ENCODE measurements at regions not wholly inside any gene's neighbourhood (a gene's known extent, or its start where the extent isn't known, plus 50 kb on each side); places are given as distances from the start of the nearest gene placed in this dataset.

DNA sequence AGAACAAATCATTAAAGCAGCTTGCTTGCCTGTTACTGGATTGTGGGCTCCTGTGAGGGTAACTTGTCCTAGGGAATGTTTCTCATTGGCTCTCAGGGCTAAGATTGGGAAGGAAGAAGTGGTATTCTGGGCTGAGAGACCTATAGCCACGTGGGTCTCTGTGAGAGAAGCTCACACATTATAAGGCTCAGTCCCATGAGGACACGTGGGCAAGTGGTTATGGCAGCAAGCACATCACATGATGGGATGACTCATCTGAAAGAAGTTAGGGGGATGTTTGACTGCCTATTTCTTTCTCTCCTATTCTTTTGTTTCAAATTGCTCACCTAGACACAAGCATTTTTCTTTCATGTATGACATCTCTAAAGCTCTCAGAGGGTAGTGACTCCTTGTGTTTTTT lies 418.0 kb upstream of the ST6GAL2 start:
- TF ChIP-seq, protein P1, sequence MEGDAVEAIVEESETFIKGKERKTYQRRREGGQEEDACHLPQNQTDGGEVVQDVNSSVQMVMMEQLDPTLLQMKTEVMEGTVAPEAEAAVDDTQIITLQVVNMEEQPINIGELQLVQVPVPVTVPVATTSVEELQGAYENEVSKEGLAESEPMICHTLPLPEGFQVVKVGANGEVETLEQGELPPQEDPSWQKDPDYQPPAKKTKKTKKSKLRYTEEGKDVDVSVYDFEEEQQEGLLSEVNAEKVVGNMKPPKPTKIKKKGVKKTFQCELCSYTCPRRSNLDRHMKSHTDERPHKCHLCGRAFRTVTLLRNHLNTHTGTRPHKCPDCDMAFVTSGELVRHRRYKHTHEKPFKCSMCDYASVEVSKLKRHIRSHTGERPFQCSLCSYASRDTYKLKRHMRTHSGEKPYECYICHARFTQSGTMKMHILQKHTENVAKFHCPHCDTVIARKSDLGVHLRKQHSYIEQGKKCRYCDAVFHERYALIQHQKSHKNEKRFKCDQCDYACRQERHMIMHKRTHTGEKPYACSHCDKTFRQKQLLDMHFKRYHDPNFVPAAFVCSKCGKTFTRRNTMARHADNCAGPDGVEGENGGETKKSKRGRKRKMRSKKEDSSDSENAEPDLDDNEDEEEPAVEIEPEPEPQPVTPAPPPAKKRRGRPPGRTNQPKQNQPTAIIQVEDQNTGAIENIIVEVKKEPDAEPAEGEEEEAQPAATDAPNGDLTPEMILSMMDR (IDR thresholded peaks at IDR 0.05; ENCODE audit: low read depth, low read length, poor library complexity, severe bottlenecking) = no peak
- TF ChIP-seq EZH2phosphoT487 (IDR thresholded peaks at IDR 0.05; ENCODE audit: borderline replicate concordance, low read length) = no peak
